H9 (cell line): ENCODE measurements at regions not wholly inside any gene's neighbourhood (a gene's known extent, or its start where the extent isn't known, plus 50 kb on each side); places are given as distances from the start of the nearest gene placed in this dataset.

Experiments
- DNase-seq: peaks from one replicate; pipeline ENCODE4 v3.0.0-alpha.2; 2017
- H2AFZ ChIP-seq: one replicate; pipeline ENCODE4 v1.6.1; 2013; ENCODE audit warnings: mild to moderate bottlenecking, low read length, control low read depth, moderate library complexity
- H2AK5ac ChIP-seq: 2 replicates; pipeline ENCODE4 v1.6.1; 2013; ENCODE audit warnings: low read length, control low read depth, mixed read lengths; ENCODE audit not compliant: insufficient read length
- H2BK120ac ChIP-seq: one replicate; pipeline ENCODE4 v1.6.1; 2013; ENCODE audit warnings: low read depth, mild to moderate bottlenecking, low read length, control low read depth, inconsistent platforms; ENCODE audit not compliant: poor library complexity, severe bottlenecking
- H2BK12ac ChIP-seq: 2 replicates; pipeline ENCODE4 v1.6.1; 2013; ENCODE audit warnings: low read length, control low read depth, mixed read lengths, low read depth; ENCODE audit not compliant: insufficient read length
- H2BK15ac ChIP-seq: 2 replicates; pipeline ENCODE4 v1.6.1; 2013; ENCODE audit warnings: low read depth, low read length, control low read depth
- H2BK20ac ChIP-seq: one replicate; pipeline ENCODE4 v1.6.1; 2013; ENCODE audit warnings: low read depth, mild to moderate bottlenecking, low read length, control low read depth, inconsistent platforms; ENCODE audit not compliant: poor library complexity, severe bottlenecking
- H2BK5ac ChIP-seq: 2 replicates; pipeline ENCODE4 v1.6.1; 2013; ENCODE audit warnings: low read length, control low read depth, mixed read lengths; ENCODE audit not compliant: insufficient read length
- H3K14ac ChIP-seq: 2 replicates; pipeline ENCODE4 v1.6.1; 2013; ENCODE audit warnings: low read length, control low read depth; ENCODE audit not compliant: insufficient read depth
- H3K18ac ChIP-seq: 2 replicates; pipeline ENCODE4 v1.6.1; 2013; ENCODE audit warnings: low read depth, mild to moderate bottlenecking, mixed read lengths, low read length, control low read depth; ENCODE audit not compliant: insufficient read length
- H3K23ac ChIP-seq: 2 replicates; pipeline ENCODE4 v1.6.1; 2013; ENCODE audit warnings: low read length, control low read depth, mixed read lengths, low read depth; ENCODE audit not compliant: insufficient read length
- H3K23me2 ChIP-seq: 2 replicates; pipeline ENCODE4 v1.6.1; 2013; ENCODE audit warnings: low read depth, mild to moderate bottlenecking, mixed read lengths, low read length, control low read depth; ENCODE audit not compliant: insufficient read length, poor library complexity, severe bottlenecking
- H3K27ac ChIP-seq: 2 replicates; pipeline ENCODE4 v1.5.1; 2013; ENCODE audit warnings: low read length, control low read depth, mixed read lengths, low read depth; ENCODE audit not compliant: insufficient read length
- H3K27me3 ChIP-seq: 2 replicates; pipeline ENCODE4 v1.6.1; 2013; ENCODE audit warnings: low read length, control low read depth, inconsistent platforms; ENCODE audit not compliant: insufficient read depth
- H3K4ac ChIP-seq: 2 replicates; pipeline ENCODE4 v1.6.1; 2013; ENCODE audit warnings: low read depth, mild to moderate bottlenecking, control low read depth, inconsistent platforms, low read length, moderate library complexity
- H3K4me1 ChIP-seq: 2 replicates; pipeline ENCODE4 v1.6.1; 2013; ENCODE audit warnings: low read length, control low read depth, inconsistent platforms; ENCODE audit not compliant: insufficient read depth
- H3K4me2 ChIP-seq: 2 replicates; pipeline ENCODE4 v1.6.1; 2013; ENCODE audit warnings: low read length, control low read depth, mixed read lengths; ENCODE audit not compliant: insufficient read length, insufficient read depth
- H3K56ac ChIP-seq: 2 replicates; pipeline ENCODE4 v1.6.1; 2013; ENCODE audit warnings: low read depth, mild to moderate bottlenecking, mixed read lengths, low read length, control low read depth; ENCODE audit not compliant: insufficient read length
- H3K79me1 ChIP-seq: 2 replicates; pipeline ENCODE4 v1.6.1; 2013; ENCODE audit warnings: low read depth, mild to moderate bottlenecking, moderate library complexity, low read length, control low read depth, inconsistent platforms; ENCODE audit not compliant: insufficient read depth, poor library complexity, severe bottlenecking
- H3K79me2 ChIP-seq: 2 replicates; pipeline ENCODE4 v1.6.1; 2013; ENCODE audit warnings: low read length, control low read depth, inconsistent platforms; ENCODE audit not compliant: insufficient read depth
- H3K9ac ChIP-seq: 2 replicates; pipeline ENCODE4 v1.6.1; 2013; ENCODE audit warnings: low read length, control low read depth, mixed read lengths; ENCODE audit not compliant: insufficient read length; ENCODE audit errors: extremely low read depth
- H3K9me3 ChIP-seq: one replicate; pipeline ENCODE4 v1.6.1; 2013; ENCODE audit warnings: low read depth, low read length, inconsistent platforms; ENCODE audit not compliant: control insufficient read depth
- H3T11ph ChIP-seq: one replicate; pipeline ENCODE4 v1.6.1; 2013; ENCODE audit warnings: mild to moderate bottlenecking, low read length, control low read depth, inconsistent platforms
- H4K20me1 ChIP-seq: one replicate; pipeline ENCODE4 v1.6.1; 2013; ENCODE audit not compliant: control insufficient read depth, insufficient read length, insufficient read depth
- H4K5ac ChIP-seq: 2 replicates; pipeline ENCODE4 v1.6.1; 2013; ENCODE audit warnings: low read depth, mild to moderate bottlenecking, mixed read lengths, low read length, control low read depth; ENCODE audit not compliant: insufficient read length
- H4K8ac ChIP-seq: replicated peaks from 2 replicates; pipeline ENCODE4 v1.6.1; 2013; ENCODE audit warnings: low read length, control low read depth, mixed read lengths, low read depth; ENCODE audit not compliant: insufficient read length
- H4K91ac ChIP-seq: 2 replicates; pipeline ENCODE4 v1.6.1; 2013; ENCODE audit warnings: low read depth, mild to moderate bottlenecking, moderate library complexity, mixed read lengths, low read length, control low read depth; ENCODE audit not compliant: insufficient read length
- H3K27ac Mint-ChIP-seq, 3 experiments: 2 replicates in 2 of 3; 3 replicates in 1 of 3; pipeline ENCODE4 v1.8.0; 2020 to 2021; ENCODE audit warnings: mixed read lengths in 3 of 3, mild to moderate bottlenecking in 1 of 3, moderate library complexity in 1 of 3
- H3K27me3 Mint-ChIP-seq: 2 replicates; pipeline ENCODE4 v1.8.0; 2021; ENCODE audit warnings: low read depth, mild to moderate bottlenecking, moderate library complexity, mixed read lengths
- H3K36me3 Mint-ChIP-seq, 3 experiments: 2 replicates in 2 of 3; 3 replicates in 1 of 3; pipeline ENCODE4 v1.8.0; 2020 to 2021; ENCODE audit warnings: low read depth in 3 of 3, mixed read lengths in 3 of 3; ENCODE audit not compliant: insufficient read depth in 1 of 3
- H3K4me1 Mint-ChIP-seq, 2 experiments: 2 replicates each; pipeline ENCODE4 v1.8.0; 2020; ENCODE audit warnings: mixed read lengths in 2 of 2
- H3K4me3 Mint-ChIP-seq, 2 experiments: 2 replicates in 1 of 2; 3 replicates in 1 of 2; pipeline ENCODE4 v1.8.0; 2020 to 2021; ENCODE audit warnings: mild to moderate bottlenecking in 2 of 2, mixed read lengths in 2 of 2, moderate library complexity in 1 of 2
- H3K9me3 Mint-ChIP-seq, 2 experiments: 2 replicates in 1 of 2; 3 replicates in 1 of 2; pipeline ENCODE4 v1.8.0; 2020; ENCODE audit warnings: mild to moderate bottlenecking in 2 of 2, mixed read lengths in 2 of 2, moderate library complexity in 1 of 2
- CTCF ChIP-seq: fragments of 200-600 bp; sonication (generic); conservative IDR thresholded peaks from 3 replicates; pipeline ENCODE4 v1.8.0; 2021; ENCODE audit warnings: antibody characterized with exemption, mild to moderate bottlenecking
- WGBS: extraction: QIAGEN DNeasy Blood & Tissue Kit; methylation state at CpG from one replicate; pipeline ENCODE4 v1.1.7; 2013; ENCODE audit warnings: missing lambda C conversion rate, low lambda C conversion rate, mixed read lengths; ENCODE audit not compliant: insufficient read length; ENCODE audit errors: extremely low coverage; 5-methylcytosine and 5-hydroxymethylcytosine counted together

- H2BK5ac ChIP-seq = no peak overlapping the region
- no peak overlapping the region for H2AFZ ChIP-seq
- H2BK120ac ChIP-seq = no peak overlapping the region
- no peaks in the 10 kb centered on the region for H3K9me3 ChIP-seq
- no peaks in the 10 kb centered on the region for H3K27me3 ChIP-seq
- no peak overlapping the region for H4K8ac ChIP-seq
- H2BK12ac ChIP-seq = no peak overlapping the region
- H3K56ac ChIP-seq = no peak overlapping the region
- Mint-ChIP-seq H3K9me3 (peaks cover 0 to 14% of the 10 kb centered on the region in 2 experiments; a peak in 4 of 5 replicates), H3K27me3 (no peaks in the 10 kb centered on the region), H3K27ac (peak overlapping the region in 2 of 3 experiments; percentile 88 to 92; a peak in 3 of 7 replicates), H3K4me3 (no peak overlapping the region), H3K36me3 (peaks cover 7 to 13% (median 10%) of the 10 kb centered on the region in 3 experiments; a peak in 6 of 7 replicates), H3K4me1 (peaks cover 11 to 16% of the 10 kb centered on the region in 2 experiments)
- H4K91ac ChIP-seq = no peak overlapping the region
- no peak overlapping the region for H2BK20ac ChIP-seq
- H3K4me1 ChIP-seq = peaks cover 4% of the 10 kb centered on the region; the same call in 1 of the 2 replicates
- WGBS = no CpG with 5 or more reads among the region's 2 CpGs
- no peak overlapping the region for H3K4ac ChIP-seq
- no peak for DNase-seq
- H3K14ac ChIP-seq = no peak overlapping the region
- no peaks in the 10 kb centered on the region for H4K20me1 ChIP-seq
- no peak overlapping the region for H2AK5ac ChIP-seq
- H3T11ph ChIP-seq = no peak overlapping the region
- H3K18ac ChIP-seq = no peak overlapping the region
- H3K79me2 ChIP-seq = no peaks in the 10 kb centered on the region
- TF ChIP-seq CTCF = no peak
- H2BK15ac ChIP-seq = no peak overlapping the region
- no peak overlapping the region for H3K4me2 ChIP-seq
- H3K23ac ChIP-seq = no peak overlapping the region
- H3K79me1 ChIP-seq = no peaks in the 10 kb centered on the region
- no peak overlapping the region for H4K5ac ChIP-seq
- H3K23me2 ChIP-seq = no peaks in the 10 kb centered on the region
- no peak overlapping the region for H3K27ac ChIP-seq
- no peak overlapping the region for H3K9ac ChIP-seq
Measured at GRCh38 chr9:20015427-20015931, 226.6 kb upstream of the SLC24A2 start.
